PC-9 (cell line): ENCODE measurements at regions not wholly inside any gene's neighbourhood (a gene's known extent, or its start where the extent isn't known, plus 50 kb on each side); places are given as distances from the start of the nearest gene placed in this dataset.

ENCODE experiments used
- BruUV-seq: library from RNA; stranded (reverse); fragments of 400-500 nt; replicated peaks from 2 replicates; lab custom pipeline; 2021; lab: Mats Ljungman, UMichigan
- CTCF ChIA-PET: fragments of 300-600 bp; sonication (Branson Sonifier 250); formaldehyde crosslinking; loops from one replicate; lab custom pipeline; 2022; ENCODE audit warnings: antibody characterized with exemption; lab: Charles Lee
- POLR2A ChIA-PET: fragments of 300-600 bp; sonication (Branson Sonifier 250); formaldehyde crosslinking; loops from one replicate; lab custom pipeline; 2022; ENCODE audit warnings: antibody characterized with exemption; ENCODE audit not compliant: unreplicated experiment; lab: Charles Lee
- DNase-seq, 2 experiments: peaks; one replicate each; pipeline versions ENCODE4 v3.0.0 to v3.0.0-alpha.2; 2015 to 2022; ENCODE audit warnings: mixed read lengths in 1 of 2
- H2AFZ ChIP-seq: fragments of 200-600 bp; sonication (generic); 2 replicates; pipeline ENCODE4 v1.8.1; 2017; ENCODE audit warnings: antibody characterized with exemption
- H3F3A ChIP-seq: fragments of 200-600 bp; sonication (generic); 2 replicates; pipeline ENCODE4 v1.8.1; 2017; ENCODE audit warnings: antibody characterized with exemption, mild to moderate bottlenecking, low read depth; ENCODE audit not compliant: insufficient read depth
- H3K27ac ChIP-seq: fragments of 200-600 bp; sonication (generic); 2 replicates; pipeline ENCODE4 v1.6.1; 2016; ENCODE audit warnings: mixed run types
- H3K27me3 ChIP-seq: fragments of 200-600 bp; sonication (generic); 2 replicates; pipeline ENCODE4 v1.6.1; 2016; ENCODE audit warnings: low read depth, mixed run types; ENCODE audit not compliant: insufficient read depth
- H3K36me3 ChIP-seq: fragments of 200-600 bp; sonication (generic); 2 replicates; pipeline ENCODE4 v1.6.1; 2016; ENCODE audit warnings: low read depth, mixed run types
- H3K4me1 ChIP-seq: fragments of 200-600 bp; sonication (generic); replicated peaks from 2 replicates; pipeline ENCODE4 v1.6.1; 2016; ENCODE audit warnings: mixed run types; ENCODE audit not compliant: insufficient read depth
- H3K4me2 ChIP-seq: fragments of 200-600 bp; sonication (generic); 2 replicates; pipeline ENCODE4 v1.6.1; 2017; ENCODE audit warnings: mixed run types
- H3K4me3 ChIP-seq: fragments of 200-600 bp; sonication (generic); 2 replicates; pipeline ENCODE4 v1.6.1; 2016; ENCODE audit warnings: mixed run types
- H3K79me2 ChIP-seq: fragments of 200-600 bp; sonication (generic); 2 replicates; pipeline ENCODE4 v1.6.1; 2017; ENCODE audit warnings: low read depth, mixed run types
- H3K9me2 ChIP-seq: fragments of 200-600 bp; sonication (generic); 2 replicates; pipeline ENCODE4 v1.8.1; 2017; ENCODE audit warnings: mild to moderate bottlenecking; ENCODE audit not compliant: insufficient read depth
- H3K9me3 ChIP-seq: fragments of 200-600 bp; sonication (generic); 2 replicates; pipeline ENCODE4 v1.8.1; 2016; ENCODE audit warnings: low read depth; ENCODE audit not compliant: insufficient read depth
- H4K20me1 ChIP-seq: fragments of 200-600 bp; sonication (generic); 2 replicates; pipeline ENCODE4 v1.8.1; 2017; ENCODE audit not compliant: insufficient read depth
- EZH2 ChIP-seq: fragments of 200-600 bp; sonication (generic); IDR thresholded peaks from 2 replicates; pipeline ENCODE4 v1.8.0; 2017; ENCODE audit warnings: antibody characterized with exemption, low read depth
- intact Hi-C: fragments of 100-400 bp; cut with micrococcal nuclease; formaldehyde crosslinking; loops from one replicate; pipeline ENCODE4 v1.10.0; 2022; ENCODE audit not compliant: unreplicated experiment
- TF ChIP-seq, protein P1 (sequence below): fragments of 200-600 bp; sonication (generic); conservative IDR thresholded peaks from 2 replicates; pipeline ENCODE4 v1.6.1; 2017; ENCODE audit warnings: mixed run types, antibody characterized with exemption, mild to moderate bottlenecking, moderate library complexity

DNA sequence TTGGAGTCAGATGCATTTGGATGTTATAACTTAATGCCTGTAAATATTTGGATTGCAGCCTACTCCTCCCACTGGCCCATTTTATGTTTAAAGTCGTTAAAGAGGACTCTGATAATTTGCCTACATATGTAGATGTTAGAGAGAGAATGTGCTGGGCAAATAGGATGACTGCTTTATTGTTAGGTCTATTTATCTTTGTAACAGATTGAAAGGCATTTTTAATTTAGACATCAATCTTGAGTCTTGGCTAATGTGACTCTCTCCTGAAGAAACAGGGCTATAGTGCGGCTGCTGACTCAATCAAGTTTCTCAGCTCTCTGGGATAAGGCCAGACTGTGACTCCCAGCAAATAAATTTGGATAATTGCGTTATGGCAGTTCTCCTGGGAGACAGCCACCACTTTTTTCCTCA is 1101.4 kb downstream of the CBLN2 start:
- intact Hi-C loops, result no loop called here
- POLR2A ChIA-PET, result no interaction called here
- Histone ChIP-seq H3F3A (no peaks in the 10 kb centered on the region), H4K20me1 (no peaks in the 10 kb centered on the region), H3K4me3 (no peak overlapping the region), H3K79me2 (no peaks in the 10 kb centered on the region), H3K27me3 (no peaks in the 10 kb centered on the region), H3K9me2 (no peaks in the 10 kb centered on the region; the same call in 1 of the 2 replicates), H3K27ac (no peak overlapping the region), H3K36me3 (no peaks in the 10 kb centered on the region), H2AFZ (no peak overlapping the region), H3K4me1 (no peaks in the 10 kb centered on the region), H3K4me2 (no peak overlapping the region), H3K9me3 (no peaks in the 10 kb centered on the region)
- CTCF ChIA-PET, result no interaction called here
- BruUV-seq, result no TSS peak
- TF ChIP-seq, protein P1, sequence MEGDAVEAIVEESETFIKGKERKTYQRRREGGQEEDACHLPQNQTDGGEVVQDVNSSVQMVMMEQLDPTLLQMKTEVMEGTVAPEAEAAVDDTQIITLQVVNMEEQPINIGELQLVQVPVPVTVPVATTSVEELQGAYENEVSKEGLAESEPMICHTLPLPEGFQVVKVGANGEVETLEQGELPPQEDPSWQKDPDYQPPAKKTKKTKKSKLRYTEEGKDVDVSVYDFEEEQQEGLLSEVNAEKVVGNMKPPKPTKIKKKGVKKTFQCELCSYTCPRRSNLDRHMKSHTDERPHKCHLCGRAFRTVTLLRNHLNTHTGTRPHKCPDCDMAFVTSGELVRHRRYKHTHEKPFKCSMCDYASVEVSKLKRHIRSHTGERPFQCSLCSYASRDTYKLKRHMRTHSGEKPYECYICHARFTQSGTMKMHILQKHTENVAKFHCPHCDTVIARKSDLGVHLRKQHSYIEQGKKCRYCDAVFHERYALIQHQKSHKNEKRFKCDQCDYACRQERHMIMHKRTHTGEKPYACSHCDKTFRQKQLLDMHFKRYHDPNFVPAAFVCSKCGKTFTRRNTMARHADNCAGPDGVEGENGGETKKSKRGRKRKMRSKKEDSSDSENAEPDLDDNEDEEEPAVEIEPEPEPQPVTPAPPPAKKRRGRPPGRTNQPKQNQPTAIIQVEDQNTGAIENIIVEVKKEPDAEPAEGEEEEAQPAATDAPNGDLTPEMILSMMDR, result no peak
- TF ChIP-seq EZH2, result no peak
- no peak for DNase-seq

DNA sequence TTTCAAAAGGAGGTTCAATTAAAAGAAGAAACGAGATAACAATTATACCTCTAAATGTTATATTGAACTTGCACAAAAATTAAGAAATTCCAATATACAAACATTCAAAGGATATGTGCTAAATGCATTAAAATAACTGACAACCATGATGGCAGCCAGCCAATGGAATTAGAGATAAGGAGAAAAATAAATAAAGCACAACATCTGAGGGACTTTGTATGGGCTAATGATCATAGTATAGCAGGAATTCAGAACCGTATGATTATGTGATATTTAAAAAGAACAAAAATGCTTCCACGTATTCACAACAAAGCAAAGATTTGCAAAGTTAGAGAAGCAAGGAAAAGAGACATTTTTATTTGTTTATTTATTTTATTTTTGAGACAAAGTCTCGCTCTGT is 1103.0 kb downstream of the CBLN2 start:
- intact Hi-C loops, result no loop called here
- POLR2A ChIA-PET, result no interaction called here
- H3K9me2 ChIP-seq, result no peaks in the 10 kb centered on the region; the same call in 1 of the 2 replicates
- H3K27me3 ChIP-seq, result no peaks in the 10 kb centered on the region
- H3K9me3 ChIP-seq, result no peaks in the 10 kb centered on the region
- no peak overlapping the region for H2AFZ ChIP-seq
- no peaks in the 10 kb centered on the region for H4K20me1 ChIP-seq
- no peaks in the 10 kb centered on the region for H3K4me1 ChIP-seq
- no TSS peak for BruUV-seq
- CTCF ChIA-PET, result no interaction called here
- DNase-seq, result no peak
- no peak overlapping the region for H3K27ac ChIP-seq
- no peak for TF ChIP-seq EZH2
- TF ChIP-seq, protein P1, result no peak
- H3K4me3 ChIP-seq, result no peak overlapping the region
- H3K79me2 ChIP-seq, result no peaks in the 10 kb centered on the region
- no peaks in the 10 kb centered on the region for H3K36me3 ChIP-seq
- H3F3A ChIP-seq, result no peaks in the 10 kb centered on the region
- no peak overlapping the region for H3K4me2 ChIP-seq

DNA sequence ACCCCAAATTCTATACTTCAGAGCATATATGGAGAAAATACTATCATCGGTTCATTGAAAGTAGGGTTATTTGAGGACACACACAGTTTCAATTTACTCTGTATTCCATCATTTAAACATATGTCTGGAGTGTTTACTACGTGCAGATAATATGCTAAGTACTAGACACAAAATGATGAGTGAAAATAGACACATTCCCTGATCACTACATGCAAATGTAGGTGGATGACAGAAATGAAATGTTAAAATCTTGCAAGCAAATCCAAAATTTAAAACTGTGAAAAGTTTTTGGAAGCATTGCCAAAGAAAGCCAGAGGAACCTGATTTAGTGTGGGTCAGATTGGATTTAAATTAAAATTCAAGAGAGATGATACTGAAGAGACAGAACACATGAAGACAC is 1106.6 kb downstream of the CBLN2 start:
- Histone ChIP-seq H3K9me2 (no peaks in the 10 kb centered on the region; the same call in 1 of the 2 replicates), H3K27me3 (no peaks in the 10 kb centered on the region), H3K4me3 (no peak overlapping the region), H3K4me2 (no peak overlapping the region), H3K27ac (no peak overlapping the region), H2AFZ (no peak overlapping the region; the same call in 1 of the 2 replicates), H4K20me1 (no peaks in the 10 kb centered on the region), H3F3A (no peaks in the 10 kb centered on the region), H3K4me1 (no peaks in the 10 kb centered on the region), H3K79me2 (no peaks in the 10 kb centered on the region), H3K36me3 (no peaks in the 10 kb centered on the region), H3K9me3 (no peaks in the 10 kb centered on the region)
- BruUV-seq, result no TSS peak
- no peak for TF ChIP-seq EZH2
- TF ChIP-seq, protein P1, result no peak
- no peak for DNase-seq
- ChIA-PET CTCF (no interaction called here), POLR2A (no interaction called here)
- intact Hi-C loops, result no loop called here
